ENCODE measurements at regions not wholly inside any gene's neighbourhood (a gene's known extent, or its start where the extent isn't known, plus 50 kb on each side); places are given as distances from the start of the nearest gene placed in this dataset.

GRCh38 chr15:62766599-62766998, 275.9 kb upstream of the TPM1 start:
- DNase-seq (ENCODE audit: low read depth): no peak
- no peaks in the 10 kb centered on the region for H3K36me3 ChIP-seq (ENCODE audit: control insufficient read depth, insufficient read depth, low read length)
- H3K27me3 ChIP-seq (ENCODE audit: control insufficient read depth, insufficient read depth, low read length): no peaks in the 10 kb centered on the region
- H3K4me3 ChIP-seq (ENCODE audit: low read depth, low read length): no peak overlapping the region
- no peak for TF ChIP-seq CTCF (IDR thresholded peaks at IDR 0.05; ENCODE audit: insufficient read depth, low read length, poor library complexity, severe bottlenecking)

DNA sequence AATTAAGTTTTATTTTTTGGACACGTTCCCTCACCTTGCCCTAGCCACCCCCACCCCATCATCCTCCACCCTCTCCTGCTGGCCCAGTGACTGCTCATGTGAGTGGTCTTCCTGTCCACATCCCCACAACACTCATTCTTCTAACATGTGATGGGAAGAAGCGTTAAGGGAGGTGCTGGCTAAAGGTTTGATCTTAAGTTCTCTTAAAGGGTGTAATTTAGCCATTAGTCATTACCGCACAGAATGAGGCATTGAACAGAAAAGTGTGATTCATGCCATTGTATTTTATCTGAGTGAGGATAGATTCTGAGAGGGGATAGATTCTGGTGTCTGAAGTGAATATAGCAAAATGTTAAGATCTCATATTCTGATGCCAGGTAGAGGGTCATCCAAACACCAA, 272.9 kb upstream of the TPM1 start:
- peak; percentile 88 for DNase-seq (ENCODE audit: low read depth)
- Histone ChIP-seq H3K4me3 (ENCODE audit: low read depth, low read length) (no peak overlapping the region), H3K27me3 (ENCODE audit: control insufficient read depth, insufficient read depth, low read length) (no peaks in the 10 kb centered on the region), H3K36me3 (ENCODE audit: control insufficient read depth, insufficient read depth, low read length) (no peaks in the 10 kb centered on the region)
- TF ChIP-seq CTCF (IDR thresholded peaks at IDR 0.05; ENCODE audit: insufficient read depth, low read length, poor library complexity, severe bottlenecking): no peak

GRCh38 chr15:62770111-62770660, 272.4 kb upstream of the TPM1 start:
- H3K36me3 ChIP-seq (ENCODE audit: control insufficient read depth, insufficient read depth, low read length): no peaks in the 10 kb centered on the region
- TF ChIP-seq CTCF (IDR thresholded peaks at IDR 0.05; ENCODE audit: insufficient read depth, low read length, poor library complexity, severe bottlenecking): no peak
- no peaks in the 10 kb centered on the region for H3K27me3 ChIP-seq (ENCODE audit: control insufficient read depth, insufficient read depth, low read length)
- no peak overlapping the region for H3K4me3 ChIP-seq (ENCODE audit: low read depth, low read length)
- no peak for DNase-seq (ENCODE audit: low read depth)

DNA sequence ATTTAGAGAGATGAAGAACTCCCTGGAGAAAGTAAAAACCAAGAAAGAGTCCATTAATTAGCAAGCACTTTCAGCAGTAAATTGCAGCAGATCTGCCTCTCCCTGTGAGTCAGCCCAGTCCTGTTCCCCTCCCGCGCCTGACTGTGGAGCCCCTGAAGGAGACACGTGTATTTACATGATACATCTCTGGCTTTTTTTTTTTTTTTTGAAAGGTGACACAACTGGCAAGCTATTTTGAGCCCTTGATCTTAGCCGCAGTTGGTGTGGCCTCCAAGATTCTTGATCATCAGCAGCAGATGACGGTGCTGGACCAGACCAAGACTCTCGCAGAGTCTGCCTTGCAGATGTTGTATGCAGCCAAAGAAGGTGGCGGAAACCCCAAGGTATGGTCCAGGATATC, 271.8 kb upstream of the TPM1 start:
- DNase-seq (ENCODE audit: low read depth): peak; percentile 66
- no peak overlapping the region for H3K4me3 ChIP-seq (ENCODE audit: low read depth, low read length)
- no peak for TF ChIP-seq CTCF (IDR thresholded peaks at IDR 0.05; ENCODE audit: insufficient read depth, low read length, poor library complexity, severe bottlenecking)
- no peaks in the 10 kb centered on the region for H3K36me3 ChIP-seq (ENCODE audit: control insufficient read depth, insufficient read depth, low read length)
- no peaks in the 10 kb centered on the region for H3K27me3 ChIP-seq (ENCODE audit: control insufficient read depth, insufficient read depth, low read length)

DNA sequence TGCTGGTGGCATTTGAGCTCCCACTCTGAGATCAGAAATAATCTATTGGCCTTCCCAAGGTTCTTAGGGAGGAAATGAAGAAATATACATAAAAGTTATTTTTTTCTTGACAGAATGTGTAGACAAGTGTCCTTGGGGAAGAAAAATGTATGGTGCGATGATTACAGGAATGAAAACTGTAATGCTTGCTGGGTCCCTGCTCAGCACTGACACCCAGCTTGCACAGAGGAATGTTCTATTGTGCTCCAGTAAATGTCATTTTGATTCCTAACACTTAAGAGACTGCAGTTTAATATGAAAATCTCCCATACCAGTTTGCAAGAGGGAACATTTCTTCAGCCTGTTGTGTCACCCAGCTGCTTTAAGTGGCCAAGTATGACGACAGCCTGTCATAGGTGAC, 271.3 kb upstream of the TPM1 start:
- H3K4me3 ChIP-seq (ENCODE audit: low read depth, low read length): no peak overlapping the region
- no peaks in the 10 kb centered on the region for H3K36me3 ChIP-seq (ENCODE audit: control insufficient read depth, insufficient read depth, low read length)
- H3K27me3 ChIP-seq (ENCODE audit: control insufficient read depth, insufficient read depth, low read length): no peaks in the 10 kb centered on the region
- TF ChIP-seq CTCF (IDR thresholded peaks at IDR 0.05; ENCODE audit: insufficient read depth, low read length, poor library complexity, severe bottlenecking): no peak
- DNase-seq (ENCODE audit: low read depth): no peak

Data from kidney epithelial cell (primary cell).